ENCODE measurements at regions not wholly inside any gene's neighbourhood (a gene's known extent, or its start where the extent isn't known, plus 50 kb on each side); places are given as distances from the start of the nearest gene placed in this dataset.

- DNase-seq (ENCODE audit: low spot score in 2 of 2): no peak
- ATAC-seq: no peak
- no peaks in the 10 kb centered on the region for H3K9me3 Mint-ChIP-seq
- H3K36me3 Mint-ChIP-seq: no peaks in the 10 kb centered on the region
- peak overlapping the region in 1 of 2 donors; percentile 25 for H3K27ac Mint-ChIP-seq
Observed at GRCh38 chr16:86911437-86911958, 333.1 kb downstream of the FOXL1 start.

- H3K36me3 Mint-ChIP-seq: no peaks in the 10 kb centered on the region
- DNase-seq (ENCODE audit: low spot score in 2 of 2) (no peak), ATAC-seq (no peak)
- H3K27ac Mint-ChIP-seq: no peak overlapping the region
- H3K9me3 Mint-ChIP-seq: no peaks in the 10 kb centered on the region
Observed at GRCh38 chr16:86913886-86914285, 335.5 kb downstream of the FOXL1 start.

DNA sequence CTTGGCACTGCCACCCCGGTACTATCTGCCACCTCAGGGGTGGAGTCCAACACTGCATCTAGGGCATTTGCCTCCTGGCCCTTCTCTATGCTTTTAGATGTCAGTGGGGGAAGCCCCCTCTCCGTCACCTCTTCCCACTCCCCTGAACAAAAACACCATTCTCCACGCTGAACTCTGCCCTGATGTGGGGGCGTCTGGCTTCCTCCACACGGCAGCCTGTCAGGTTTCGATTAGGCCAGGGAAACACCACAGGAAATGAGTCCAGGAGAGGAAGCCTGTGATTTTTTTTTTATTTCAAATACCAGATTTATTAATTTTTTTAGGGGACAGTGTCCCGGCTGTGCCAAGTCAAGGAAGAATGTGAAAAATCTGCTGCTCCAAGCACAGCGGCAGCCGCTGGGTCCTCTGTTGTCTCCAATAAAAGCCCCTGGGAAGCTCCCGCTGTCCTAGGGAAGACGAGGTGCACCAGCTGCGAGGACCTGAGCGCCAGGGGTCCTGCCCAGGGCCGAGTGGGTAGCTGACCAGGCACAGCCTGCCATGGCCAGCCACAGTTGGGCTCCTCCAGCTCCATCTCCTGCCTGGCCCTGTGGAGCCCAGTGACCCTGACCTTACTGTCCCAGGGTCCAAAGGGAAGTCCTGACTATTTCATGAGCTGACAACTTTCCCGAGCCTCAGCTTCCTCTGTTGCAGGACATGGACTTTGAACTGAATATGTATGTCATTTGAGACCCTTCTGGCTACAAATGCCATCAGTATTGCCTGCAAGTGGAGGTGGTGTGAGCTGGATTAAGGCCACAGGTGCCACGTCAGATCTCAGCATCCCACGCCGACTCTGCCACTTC lies 336.7 kb downstream of the FOXL1 start:
- no peaks in the 10 kb centered on the region for H3K36me3 Mint-ChIP-seq
- H3K27ac Mint-ChIP-seq: no peak overlapping the region
- DNase-seq (ENCODE audit: low spot score in 2 of 2) (no peak), ATAC-seq (no peak)
- no peaks in the 10 kb centered on the region for H3K9me3 Mint-ChIP-seq

- H3K9me3 Mint-ChIP-seq: no peaks in the 10 kb centered on the region
- no peak for ATAC-seq
Observed at GRCh38 chr16:86917471-86918365, 339.4 kb downstream of the FOXL1 start.

GRCh38 chr16:86918637-86919036 lies 340.3 kb downstream of the FOXL1 start:
- H3K36me3 Mint-ChIP-seq: no peaks in the 10 kb centered on the region
- no peaks in the 10 kb centered on the region for H3K9me3 Mint-ChIP-seq
- ATAC-seq: no peak

More at GRCh38 chr16:86917471-86918365, 339.4 kb downstream of the FOXL1 start:
- DNase-seq (ENCODE audit: low spot score in 2 of 2): no peak
- H3K36me3 Mint-ChIP-seq: no peaks in the 10 kb centered on the region
- no peak overlapping the region for H3K27ac Mint-ChIP-seq

GRCh38 chr16:86919078-86919477 lies 340.7 kb downstream of the FOXL1 start:
- no peaks in the 10 kb centered on the region for H3K36me3 Mint-ChIP-seq
- H3K9me3 Mint-ChIP-seq: no peaks in the 10 kb centered on the region
- H3K27ac Mint-ChIP-seq: no peak overlapping the region
- no peak for DNase-seq (ENCODE audit: low spot score in 2 of 2)
- no peak for ATAC-seq

More at GRCh38 chr16:86918637-86919036, 340.3 kb downstream of the FOXL1 start:
- no peak overlapping the region for H3K27ac Mint-ChIP-seq
- DNase-seq (ENCODE audit: low spot score in 2 of 2): no peak

DNA sequence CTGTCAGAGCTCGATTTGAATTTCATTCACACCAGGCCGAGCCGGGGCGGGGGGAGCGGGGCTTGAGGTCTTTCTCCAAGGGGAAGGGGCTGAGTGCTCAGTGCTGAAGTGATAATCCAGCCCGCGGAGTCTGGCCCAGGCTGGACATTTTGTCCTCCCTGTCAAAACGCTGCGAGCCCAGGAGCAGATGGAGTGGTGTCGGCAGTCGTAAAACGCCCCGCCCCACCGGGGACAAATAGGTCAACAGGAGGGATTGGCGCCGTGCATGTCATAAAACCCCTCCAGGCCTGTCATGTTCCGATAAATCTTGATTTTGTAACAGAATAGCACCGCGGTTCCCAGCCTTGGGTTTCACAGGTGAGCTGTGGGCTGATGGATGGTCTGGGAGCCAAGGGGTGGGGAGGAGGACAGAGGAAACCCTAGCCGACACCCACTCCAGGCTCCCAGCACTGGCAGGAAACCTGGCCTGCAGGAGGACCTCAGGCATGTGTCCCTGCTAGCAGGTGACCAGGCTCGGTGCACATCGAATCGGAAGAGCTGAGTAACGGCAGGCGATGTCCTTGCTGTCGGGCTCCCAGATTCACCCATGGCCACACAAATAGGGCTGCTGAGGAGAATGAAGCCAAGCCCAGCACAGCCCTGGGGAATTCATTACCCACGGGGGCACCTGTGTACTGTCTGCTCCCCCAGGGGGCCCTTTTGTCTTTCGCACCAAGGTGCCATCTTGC lies 341.4 kb downstream of the FOXL1 start:
- Mint-ChIP-seq H3K27ac (no peak overlapping the region), H3K36me3 (no peaks in the 10 kb centered on the region), H3K9me3 (no peaks in the 10 kb centered on the region)
- DNase-seq (ENCODE audit: low spot score in 2 of 2) (no peak), ATAC-seq (no peak)

GRCh38 chr16:86921289-86921688 lies 342.9 kb downstream of the FOXL1 start:
- ATAC-seq (no peak), DNase-seq (ENCODE audit: low spot score in 2 of 2) (no peak)
- Mint-ChIP-seq H3K27ac (no peak overlapping the region), H3K36me3 (no peaks in the 10 kb centered on the region), H3K9me3 (no peaks in the 10 kb centered on the region)

GRCh38 chr16:86922311-86922710 lies 344.0 kb downstream of the FOXL1 start:
- no peak for ATAC-seq
- Mint-ChIP-seq H3K36me3 (no peaks in the 10 kb centered on the region), H3K27ac (no peak overlapping the region), H3K9me3 (no peaks in the 10 kb centered on the region)
- no peak for DNase-seq (ENCODE audit: low spot score in 2 of 2)

GRCh38 chr16:86923656-86924055 lies 345.3 kb downstream of the FOXL1 start:
- Mint-ChIP-seq H3K9me3 (no peaks in the 10 kb centered on the region), H3K27ac (no peak overlapping the region), H3K36me3 (no peaks in the 10 kb centered on the region)
- no peak for DNase-seq (ENCODE audit: low spot score in 2 of 2)
- no peak for ATAC-seq

DNA sequence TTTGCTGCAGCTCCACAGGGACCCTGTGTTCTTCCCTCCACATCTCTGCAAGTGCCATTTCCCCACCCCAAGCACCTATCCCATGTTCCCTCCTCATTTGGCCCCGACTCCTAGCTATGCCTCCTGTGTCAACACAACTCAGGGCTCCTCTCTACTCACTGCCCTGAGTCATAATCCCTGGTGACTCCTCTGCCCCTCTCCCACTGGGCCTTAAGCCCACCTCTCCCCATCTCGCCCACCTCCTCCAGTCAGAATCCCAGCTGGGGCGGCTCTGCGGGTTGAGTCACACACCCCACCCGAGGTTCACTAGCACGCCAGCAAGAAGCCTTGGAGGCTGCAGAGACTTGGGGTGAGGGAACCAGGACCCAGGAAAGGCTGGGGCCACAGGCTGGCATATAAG lies 346.2 kb downstream of the FOXL1 start:
- no peaks in the 10 kb centered on the region for H3K9me3 Mint-ChIP-seq
- ATAC-seq (no peak), DNase-seq (ENCODE audit: low spot score in 2 of 2) (no peak)
- H3K27ac Mint-ChIP-seq: no peak overlapping the region
- H3K36me3 Mint-ChIP-seq: no peaks in the 10 kb centered on the region

- H3K36me3 Mint-ChIP-seq: no peaks in the 10 kb centered on the region
- H3K27ac Mint-ChIP-seq: peak overlapping the region in 1 of 2 donors; percentile 31
- ATAC-seq: no peak
Observed at GRCh38 chr16:86925067-86925791, 346.9 kb downstream of the FOXL1 start.

GRCh38 chr16:86926181-86927094 lies 348.1 kb downstream of the FOXL1 start:
- no peak for DNase-seq (ENCODE audit: low spot score in 2 of 2)
- no peaks in the 10 kb centered on the region for H3K9me3 Mint-ChIP-seq
- H3K27ac Mint-ChIP-seq: no peak overlapping the region
- H3K36me3 Mint-ChIP-seq: no peaks in the 10 kb centered on the region
- no peak for ATAC-seq

More at GRCh38 chr16:86925067-86925791, 346.9 kb downstream of the FOXL1 start:
- no peak for DNase-seq (ENCODE audit: low spot score in 2 of 2)
- no peaks in the 10 kb centered on the region for H3K9me3 Mint-ChIP-seq

GRCh38 chr16:86927699-86928098 lies 349.4 kb downstream of the FOXL1 start:
- no peak for ATAC-seq
- Mint-ChIP-seq H3K9me3 (no peaks in the 10 kb centered on the region), H3K27ac (no peak overlapping the region), H3K36me3 (no peaks in the 10 kb centered on the region)
- DNase-seq (ENCODE audit: low spot score in 2 of 2): no peak

- DNase-seq (ENCODE audit: low spot score in 2 of 2) (no peak), ATAC-seq (no peak)
Observed at GRCh38 chr16:86928523-86929011, 350.2 kb downstream of the FOXL1 start.

More at GRCh38 chr16:86928523-86929011, 350.2 kb downstream of the FOXL1 start:
- no peaks in the 10 kb centered on the region for H3K9me3 Mint-ChIP-seq
- H3K27ac Mint-ChIP-seq: no peak overlapping the region
- H3K36me3 Mint-ChIP-seq: no peaks in the 10 kb centered on the region

Data from activated naive CD4-positive, alpha-beta T cell treated with anti-CD3 and anti-CD28 coated beads, Interleukin-2, amount 50 U/mL, for 72 hours (primary cell).